HG02884 (cell line): ENCODE measurements at regions not wholly inside any gene's neighbourhood (a gene's known extent, or its start where the extent isn't known, plus 50 kb on each side); places are given as distances from the start of the nearest gene placed in this dataset.

Experiments used
- ATAC-seq: cut with Tn5 transposase; IDR thresholded peaks from one replicate; pipeline ENCODE4 v1.9.1; 2021; ENCODE audit warnings: mild to moderate bottlenecking, moderate library complexity; ENCODE audit not compliant: unreplicated experiment

DNA sequence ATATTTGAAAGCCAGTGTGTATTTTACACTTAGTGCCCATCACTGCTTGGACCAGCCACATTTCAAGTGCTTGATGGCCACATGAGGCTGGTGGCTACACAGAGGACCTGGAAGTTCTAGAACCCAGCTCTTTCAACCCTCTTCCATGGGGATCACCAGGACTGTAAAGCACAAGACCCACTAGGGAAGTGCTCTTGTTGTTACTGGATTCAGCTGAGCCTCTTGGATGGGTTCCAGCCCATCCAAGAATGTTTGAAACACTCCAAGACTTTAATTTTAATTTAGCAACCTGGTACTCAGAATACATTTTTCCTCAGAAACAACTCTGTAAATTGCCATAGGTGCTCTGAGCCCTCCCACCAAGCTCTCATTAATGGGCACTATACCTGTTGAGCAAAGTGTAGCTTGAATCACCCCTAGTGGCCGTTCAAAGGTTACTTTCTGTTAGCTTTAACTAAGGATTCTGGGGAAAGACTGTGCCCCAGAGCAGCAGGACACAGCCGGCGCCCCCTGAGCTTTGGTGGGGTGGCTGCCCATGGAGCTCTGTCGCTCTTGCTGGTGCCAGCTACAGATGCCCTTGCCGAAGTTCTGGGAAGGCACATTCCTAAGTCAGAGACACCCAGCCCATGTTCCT lies 212.4 kb downstream of the HSD17B3 start:
- no peak for ATAC-seq

DNA sequence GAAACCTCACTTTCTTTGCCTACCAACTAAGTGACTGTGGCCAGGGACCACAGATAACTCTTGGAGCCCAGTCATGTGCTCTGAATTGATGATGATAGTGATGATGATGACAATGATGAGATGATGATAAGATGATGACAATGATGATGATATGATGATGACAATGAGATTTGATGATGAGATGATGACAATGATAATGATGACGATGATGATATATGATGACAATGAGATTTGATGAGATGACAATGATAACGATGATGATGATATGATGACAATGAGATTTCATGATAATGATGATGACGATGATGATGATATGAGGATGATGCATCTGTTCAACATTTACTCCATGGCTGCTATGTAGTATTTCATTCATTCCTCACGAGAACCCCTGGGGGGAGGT lies 213.0 kb downstream of the ERCC6L2 start:
- no peak for ATAC-seq

GRCh38 chr9:96087669-96088299 lies 212.3 kb downstream of the ERCC6L2 start:
- ATAC-seq: no peak

- no peak for ATAC-seq
Observed at GRCh38 chr9:96086936-96087571, 211.6 kb downstream of the ERCC6L2 start.

- ATAC-seq: no peak
Observed at GRCh38 chr9:96085491-96086143, 210.1 kb downstream of the ERCC6L2 start.

- ATAC-seq: no peak
Observed at GRCh38 chr9:96084331-96084734, 208.8 kb downstream of the ERCC6L2 start.

DNA sequence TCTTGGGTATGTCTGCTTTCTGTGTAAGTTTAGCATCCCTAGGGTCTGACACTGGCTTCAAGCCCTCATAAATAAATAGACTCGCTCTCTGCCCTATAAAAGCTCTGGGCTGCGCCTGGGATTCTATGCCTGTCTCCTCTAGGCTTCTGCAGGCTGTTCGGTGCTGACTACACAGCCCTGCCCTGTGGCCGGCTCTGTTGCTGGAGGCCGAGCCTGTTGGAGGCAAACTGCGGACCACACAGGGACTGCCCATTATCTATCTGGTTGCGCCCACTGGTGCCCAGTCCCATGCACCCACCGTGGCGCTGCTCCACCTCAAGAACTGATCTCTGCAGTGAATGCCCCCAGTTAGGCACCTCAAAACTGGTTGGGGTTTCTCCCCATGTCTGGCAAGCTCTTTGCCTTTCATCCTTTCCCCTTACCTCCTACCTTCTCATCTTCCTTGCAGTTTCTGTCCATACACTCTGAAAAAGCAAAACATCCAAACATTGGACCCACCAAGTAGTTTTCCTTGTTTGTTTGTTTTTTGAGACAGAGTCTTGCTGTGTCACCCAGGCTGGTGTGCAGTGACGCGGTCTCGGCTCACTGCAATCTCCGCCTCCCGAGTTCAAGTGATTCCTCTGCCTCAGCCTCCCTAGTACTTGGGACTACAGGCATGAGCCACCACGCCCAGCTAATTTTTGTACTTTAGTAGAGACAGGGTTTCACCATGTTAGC lies 207.2 kb downstream of the ERCC6L2 start:
- ATAC-seq: no peak

GRCh38 chr9:96080364-96080763 lies 204.9 kb downstream of the ERCC6L2 start:
- no peak for ATAC-seq

GRCh38 chr9:96079779-96080178 lies 204.3 kb downstream of the ERCC6L2 start:
- no peak for ATAC-seq

GRCh38 chr9:96078897-96079490 lies 203.5 kb downstream of the ERCC6L2 start:
- no peak for ATAC-seq

GRCh38 chr9:96075757-96076156 lies 200.3 kb downstream of the ERCC6L2 start:
- ATAC-seq: no peak

- no peak for ATAC-seq
Observed at GRCh38 chr9:96075111-96075510, 199.6 kb downstream of the ERCC6L2 start.

- ATAC-seq: no peak
Observed at GRCh38 chr9:96073531-96074480, 198.3 kb downstream of the ERCC6L2 start.

- no peak for ATAC-seq
Observed at GRCh38 chr9:96072930-96073329, 197.4 kb downstream of the ERCC6L2 start.

GRCh38 chr9:96071815-96072124 lies 196.3 kb downstream of the ERCC6L2 start:
- no peak for ATAC-seq

DNA sequence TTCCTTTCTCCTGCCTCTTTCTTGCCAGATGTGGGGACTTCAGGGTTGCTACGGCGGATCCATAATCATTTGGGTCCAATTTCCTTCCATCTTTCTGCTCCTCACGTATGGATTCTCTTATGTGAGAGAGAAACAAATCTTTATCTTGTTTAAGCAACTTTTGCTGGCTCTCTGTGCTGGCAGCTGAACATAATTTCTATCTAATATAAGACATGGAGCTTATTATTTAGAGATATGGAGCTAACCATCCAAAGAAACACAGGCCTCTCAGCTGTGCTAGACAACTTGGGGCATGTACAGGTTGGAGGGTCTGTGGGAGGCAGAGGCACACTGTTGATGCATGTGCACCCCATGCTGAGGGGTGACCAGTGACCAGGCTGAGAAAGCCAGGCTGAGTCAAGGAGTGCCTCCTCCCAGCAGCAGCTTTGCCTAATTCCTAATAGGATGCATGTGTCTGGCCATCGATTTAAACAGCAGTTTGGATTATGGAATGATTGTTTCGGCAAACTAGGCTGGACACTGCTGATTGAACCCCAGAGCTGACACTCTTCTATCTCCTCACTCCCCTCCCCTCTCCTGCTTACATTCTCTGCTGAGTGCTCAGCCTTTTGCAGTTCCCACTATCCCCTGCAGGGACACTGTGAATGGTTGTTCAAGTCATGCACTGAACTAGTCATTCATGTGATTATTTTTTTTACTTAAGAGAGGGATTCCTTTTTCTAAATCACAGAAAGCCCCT lies 195.8 kb downstream of the ERCC6L2 start:
- no peak for ATAC-seq

DNA sequence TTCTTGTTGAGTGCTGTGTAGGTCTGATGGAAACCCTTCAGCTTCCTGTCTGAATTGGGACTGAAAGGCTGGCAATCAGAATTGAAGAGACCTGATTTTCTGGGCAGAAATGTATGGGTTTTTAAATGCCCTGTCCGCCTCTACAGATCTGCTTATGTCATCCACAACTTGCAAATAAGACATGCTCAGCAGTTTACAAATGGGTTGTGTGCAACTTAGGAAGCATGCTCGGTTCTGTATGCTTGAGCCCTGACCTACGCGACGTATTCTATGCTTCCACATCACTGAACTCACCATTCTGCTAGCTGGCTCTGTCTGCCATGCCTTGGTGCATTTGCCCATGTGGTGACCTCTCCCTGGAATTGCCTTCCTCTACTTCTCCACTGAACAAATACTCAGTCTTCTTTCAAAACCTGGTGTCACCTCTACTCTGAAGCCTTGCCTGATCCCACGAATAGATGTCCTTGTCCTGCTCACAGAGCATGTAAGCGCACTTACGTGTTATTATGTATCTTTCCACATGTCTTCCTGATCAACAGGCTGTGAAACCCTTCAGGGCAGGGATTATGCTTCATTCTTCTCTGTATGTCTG lies 194.2 kb downstream of the ERCC6L2 start:
- ATAC-seq: no peak

DNA sequence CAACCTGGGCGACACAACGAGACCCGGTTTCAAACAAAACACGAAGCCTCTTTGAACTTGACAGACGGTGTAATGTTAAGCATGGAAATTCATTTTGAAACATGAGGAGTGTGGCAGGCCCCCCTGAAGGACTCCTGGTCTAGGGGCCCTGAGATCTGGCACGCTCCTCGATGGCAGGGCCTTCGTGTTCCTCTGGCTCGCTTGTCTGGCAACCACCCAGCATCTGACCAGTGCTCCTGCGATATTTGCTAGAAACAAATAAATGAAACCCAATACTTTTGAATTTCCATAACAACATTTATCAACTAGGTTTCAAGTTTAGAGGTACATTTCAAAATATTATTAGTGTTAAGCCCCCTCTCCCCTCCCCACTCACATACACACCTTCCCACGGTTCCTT lies 193.0 kb downstream of the ERCC6L2 start:
- no peak for ATAC-seq

- no peak for ATAC-seq
Observed at GRCh38 chr9:96067600-96067999, 192.1 kb downstream of the ERCC6L2 start.
